Keratinocyte (primary cell): ENCODE measurements at regions not wholly inside any gene's neighbourhood (a gene's known extent, or its start where the extent isn't known, plus 50 kb on each side); places are given as distances from the start of the nearest gene placed in this dataset.

Experiments
- DNase-seq: peaks from one replicate; pipeline ENCODE4 v3.0.0-alpha.2; 2011; ENCODE audit warnings: low read depth, missing footprints, low spot score
- FAIRE-seq: peaks from 2 replicates; lab custom pipeline; 2011; peaks lifted over from hg19 to GRCh38; lab: Jason Lieb, UNC
- H2AFZ ChIP-seq: 2 replicates; pipeline ENCODE4 v1.6.0; 2012; ENCODE audit warnings: low read length, control low read depth, inconsistent platforms; ENCODE audit not compliant: control insufficient read depth
- H3K27ac ChIP-seq: 2 replicates; pipeline ENCODE4 v1.5.1; 2011; ENCODE audit warnings: low read length; ENCODE audit not compliant: control insufficient read depth, insufficient read depth
- H3K27me3 ChIP-seq: 3 replicates; pipeline ENCODE4 v1.6.0; 2011; ENCODE audit warnings: low read length; ENCODE audit not compliant: control insufficient read depth, insufficient read depth; ENCODE audit errors: extremely low read depth
- H3K36me3 ChIP-seq, 2 experiments: 2 replicates in 1 of 2; 3 replicates in 1 of 2; pipeline ENCODE4 v1.5.1; 2011; ENCODE audit warnings: low read length in 2 of 2, mild to moderate bottlenecking in 1 of 2; ENCODE audit not compliant: control insufficient read depth in 2 of 2, insufficient read depth in 2 of 2; ENCODE audit errors: extremely low read depth in 1 of 2
- H3K4me1 ChIP-seq: 3 replicates; pipeline ENCODE4 v1.5.1; 2011; ENCODE audit warnings: low read length; ENCODE audit not compliant: control insufficient read depth, insufficient read depth; ENCODE audit errors: extremely low read depth
- H3K4me2 ChIP-seq: 3 replicates; pipeline ENCODE4 v1.6.0; 2011; ENCODE audit warnings: low read depth, low read length; ENCODE audit not compliant: control insufficient read depth, insufficient read depth; ENCODE audit errors: extremely low read depth
- H3K4me3 ChIP-seq, 3 experiments: fragments of 200-600 bp in 1 of 3; sonication (generic) in 1 of 3; 2 replicates in 2 of 3; 3 replicates in 1 of 3; pipeline ENCODE4 v1.5.1; 2011 to 2016; ENCODE audit warnings: low read length in 3 of 3, mild to moderate bottlenecking in 3 of 3, control low read depth in 2 of 3, inconsistent platforms in 1 of 3, low read depth in 1 of 3, mixed read lengths in 1 of 3, mixed run types in 1 of 3, moderate library complexity in 1 of 3; ENCODE audit not compliant: control insufficient read depth in 2 of 3, insufficient read depth in 2 of 3; ENCODE audit errors: extremely low read depth in 1 of 3
- H3K79me2 ChIP-seq: 2 replicates; pipeline ENCODE4 v1.6.0; 2012; ENCODE audit warnings: low read length; ENCODE audit not compliant: control insufficient read depth, insufficient read depth
- H3K9ac ChIP-seq: 3 replicates; pipeline ENCODE4 v1.6.0; 2011; ENCODE audit warnings: low read length; ENCODE audit not compliant: control insufficient read depth, insufficient read depth; ENCODE audit errors: extremely low read depth
- H3K9me1 ChIP-seq: 3 replicates; pipeline ENCODE4 v1.6.0; 2011; ENCODE audit warnings: low read length; ENCODE audit not compliant: control insufficient read depth, insufficient read depth; ENCODE audit errors: extremely low read depth
- H3K9me3 ChIP-seq: 2 replicates; pipeline ENCODE4 v1.5.1; 2012; ENCODE audit warnings: low read depth, low read length; ENCODE audit not compliant: control insufficient read depth
- H4K20me1 ChIP-seq: 3 replicates; pipeline ENCODE4 v1.6.0; 2011; ENCODE audit warnings: low read length; ENCODE audit not compliant: control insufficient read depth, insufficient read depth; ENCODE audit errors: extremely low read depth
- CTCF ChIP-seq, 3 experiments: IDR thresholded peaks in 1 of 3; conservative IDR thresholded peaks in 1 of 3; optimal IDR thresholded peaks in 1 of 3; 2 replicates in 2 of 3; 3 replicates in 1 of 3; pipeline versions ENCODE3 to v1.5.1; 2011; ENCODE audit warnings: low read length in 3 of 3, mild to moderate bottlenecking in 3 of 3, moderate library complexity in 2 of 3, control low read depth in 1 of 3, inconsistent platforms in 1 of 3; ENCODE audit not compliant: insufficient read depth in 2 of 3; ENCODE audit errors: extremely low read depth in 1 of 3
- EZH2 ChIP-seq: IDR thresholded peaks from one replicate; pipeline ENCODE4 v1.6.1; 2012; ENCODE audit warnings: inconsistent platforms, mild to moderate bottlenecking, low read length, moderate library complexity
- dilution Hi-C: fragments of 300-500 bp; cut with MboI; formaldehyde crosslinking; loops from one replicate; pipeline ENCODE4 v1.7.0; 2020; ENCODE audit warnings: low sequenced_read_pairs; ENCODE audit not compliant: extremely low pct_ligation_motif_present

- Histone ChIP-seq H2AFZ (no peak overlapping the region), H3K9ac (no peak overlapping the region), H3K27ac (no peak overlapping the region), H3K4me2 (no peak overlapping the region), H3K4me3 (no peak overlapping the region), H3K4me1 (no peaks in the 10 kb centered on the region), H3K9me3 (no peaks in the 10 kb centered on the region), H3K9me1 (no peaks in the 10 kb centered on the region), H3K27me3 (no peaks in the 10 kb centered on the region), H4K20me1 (no peaks in the 10 kb centered on the region), H3K36me3 (no peaks in the 10 kb centered on the region), H3K79me2 (no peaks in the 10 kb centered on the region)
- dilution Hi-C loops: no loop called here
- DNase-seq (no peak), FAIRE-seq (no peak)
- TF ChIP-seq CTCF (optimal IDR thresholded peaks at IDR 0.05 in 1 of 3, IDR thresholded peaks at IDR 0.05 in 1 of 3, conservative IDR thresholded peaks at IDR 0.05 in 1 of 3; ENCODE audit: extremely low read depth in 1 of 3, insufficient read depth in 2 of 3, low read length in 3 of 3) (no peak), EZH2 (no peak)
Measured at GRCh38 chr2:220120041-220120440, 492.6 kb downstream of the SLC4A3 start.

GRCh38 chr2:220123751-220124150, 496.3 kb downstream of the SLC4A3 start:
- Histone ChIP-seq H2AFZ (no peak overlapping the region), H3K9me1 (no peaks in the 10 kb centered on the region), H3K4me2 (no peak overlapping the region), H3K79me2 (no peaks in the 10 kb centered on the region), H3K9me3 (no peaks in the 10 kb centered on the region), H3K4me1 (peaks cover 2% of the 10 kb centered on the region), H3K27me3 (no peaks in the 10 kb centered on the region), H3K9ac (no peak overlapping the region), H3K36me3 (no peaks in the 10 kb centered on the region), H4K20me1 (no peaks in the 10 kb centered on the region), H3K27ac (no peak overlapping the region), H3K4me3 (no peak overlapping the region)
- DNase-seq (no peak), FAIRE-seq (no peak)
- dilution Hi-C loops: no loop called here
- TF ChIP-seq CTCF (optimal IDR thresholded peaks at IDR 0.05 in 1 of 3, IDR thresholded peaks at IDR 0.05 in 1 of 3, conservative IDR thresholded peaks at IDR 0.05 in 1 of 3; ENCODE audit: extremely low read depth in 1 of 3, insufficient read depth in 2 of 3, low read length in 3 of 3): no peak
- TF ChIP-seq EZH2: no peak
